ENCODE measurements at regions not wholly inside any gene's neighbourhood (a gene's known extent, or its start where the extent isn't known, plus 50 kb on each side); places are given as distances from the start of the nearest gene placed in this dataset.

- Histone ChIP-seq H3K9me3 (no peaks in the 10 kb centered on the region), H3K27ac (no peak overlapping the region), H3K36me3 (no peaks in the 10 kb centered on the region), H3K27me3 (no peaks in the 10 kb centered on the region), H3K4me3 (no peak overlapping the region), H3K4me1 (peaks cover 0 to 20% (median 0%) of the 10 kb centered on the region in 12 donors)
- ATAC-seq (no peak), DNase-seq (no peak)
- no peak for TF ChIP-seq POLR2A (IDR thresholded peaks at IDR 0.05)
- TF ChIP-seq CTCF (IDR thresholded peaks at IDR 0.05), result no peak
- intact Hi-C loops (cut with DNase I), result no loop called here
- WGBS, 4 donors, result 93 to 98% (median 96%) methylated on average over 2 of the region's 2 CpGs
Measured at GRCh38 chr2:12585784-12586183, 131.0 kb upstream of the TRIB2 start.

DNA sequence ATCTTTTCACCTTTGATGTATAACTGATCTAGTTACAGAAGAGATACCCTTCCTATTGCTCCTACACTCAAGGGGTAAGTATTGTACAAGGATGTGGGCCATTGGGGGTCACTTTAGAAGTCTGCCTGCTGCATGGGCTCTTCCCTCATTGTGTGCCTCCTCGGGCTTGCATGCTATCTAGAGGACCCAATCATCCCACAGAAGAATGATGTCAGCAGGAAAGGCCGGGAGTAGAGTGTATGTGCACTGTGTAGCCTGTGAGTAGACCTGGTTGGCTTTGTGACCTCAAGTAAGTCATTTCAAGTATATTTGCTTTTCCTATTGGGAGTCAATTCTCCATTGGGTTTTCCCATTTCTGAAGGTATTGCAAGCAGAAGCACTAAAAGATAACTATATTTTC, 129.5 kb upstream of the TRIB2 start:
- intact Hi-C loops (cut with DNase I), result no loop called here
- 83 to 91% (median 85%) methylated on average over 2 of the region's 2 CpGs for WGBS, 4 donors
- H3K4me3 ChIP-seq, result no peak overlapping the region
- ATAC-seq (no peak), DNase-seq (no peak)
- H3K9me3 ChIP-seq, result no peaks in the 10 kb centered on the region
- no peaks in the 10 kb centered on the region for H3K27me3 ChIP-seq
- H3K36me3 ChIP-seq, result no peaks in the 10 kb centered on the region
- H3K27ac ChIP-seq, result no peak overlapping the region
- peaks cover 0 to 20% (median 0%) of the 10 kb centered on the region in 12 donors for H3K4me1 ChIP-seq
- no peak for TF ChIP-seq POLR2A (IDR thresholded peaks at IDR 0.05)
- no peak for TF ChIP-seq CTCF (IDR thresholded peaks at IDR 0.05)

GRCh38 chr2:12587729-12588522, 128.8 kb upstream of the TRIB2 start:
- H3K27me3 ChIP-seq, result no peaks in the 10 kb centered on the region
- H3K27ac ChIP-seq, result peak overlapping the region in 3 of 12 donors; percentile 12 to 72 (median 22)
- H3K9me3 ChIP-seq, result no peaks in the 10 kb centered on the region
- TF ChIP-seq CTCF (IDR thresholded peaks at IDR 0.05) (no peak), POLR2A (IDR thresholded peaks at IDR 0.05) (no peak)
- DNase-seq (no peak), ATAC-seq (peak; percentile 26 to 78 (median 62))
- no peaks in the 10 kb centered on the region for H3K36me3 ChIP-seq
- 82 to 92% (median 91%) methylated on average over 4 of the region's 4 CpGs for WGBS, 4 donors
- intact Hi-C loops (cut with DNase I), result no loop called here
- H3K4me3 ChIP-seq, result peak overlapping the region in 1 of 12 donors; percentile 1
- peaks cover 0 to 20% (median 0%) of the 10 kb centered on the region in 12 donors for H3K4me1 ChIP-seq

DNA sequence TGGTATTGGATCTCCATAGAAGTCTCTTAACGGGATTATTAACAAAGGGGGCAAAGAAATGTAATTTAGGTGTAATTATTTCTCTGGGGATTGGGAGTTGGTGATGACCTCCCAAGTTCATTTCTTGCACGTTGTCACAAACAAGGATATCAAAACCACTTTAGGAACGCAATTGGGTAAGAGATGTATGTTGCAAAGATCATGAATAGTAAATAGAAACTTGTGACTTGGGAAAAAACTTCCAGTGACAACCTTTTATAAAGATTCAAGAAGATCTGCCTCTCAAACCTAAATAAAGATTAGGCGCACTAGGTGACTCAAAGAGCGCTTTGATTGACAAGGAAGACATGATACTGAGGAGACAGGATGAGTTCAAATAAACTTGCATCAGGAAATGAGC, 127.8 kb upstream of the TRIB2 start:
- Histone ChIP-seq H3K9me3 (no peaks in the 10 kb centered on the region), H3K4me3 (no peak overlapping the region), H3K36me3 (no peaks in the 10 kb centered on the region), H3K27me3 (no peaks in the 10 kb centered on the region), H3K4me1 (peaks cover 0 to 20% (median 0%) of the 10 kb centered on the region in 12 donors), H3K27ac (no peak overlapping the region)
- 92 to 96% (median 94%) methylated on average over 5 of the region's 5 CpGs for WGBS, 4 donors
- ATAC-seq (no peak), DNase-seq (no peak)
- no peak for TF ChIP-seq CTCF (IDR thresholded peaks at IDR 0.05)
- TF ChIP-seq POLR2A (IDR thresholded peaks at IDR 0.05), result no peak
- intact Hi-C loops (cut with DNase I), result no loop called here
